WTC11 (cell line): ENCODE measurements at regions not wholly inside any gene's neighbourhood (a gene's known extent, or its start where the extent isn't known, plus 50 kb on each side); places are given as distances from the start of the nearest gene placed in this dataset.
"Not testable (repeated sequence)": the region's sequence is repeated elsewhere in the genome, so short reads cannot be mapped to it uniquely, and the experiment has no call there.

ENCODE experiments used
- ATAC-seq: fragments of 200-7000 bp; cut with Tn5 transposase; 2 replicates; pipeline ENCODE4 v1.10.0; 2021; ENCODE audit warnings: mild to moderate bottlenecking, moderate library complexity
- CTCF ChIA-PET: fragments of 300-600 bp; sonication (Branson Sonifier 250); formaldehyde crosslinking; loops from one replicate; lab custom pipeline; 2021; ENCODE audit warnings: antibody characterized with exemption; lab: Charles Lee
- POLR2A ChIA-PET: fragments of 350-600 bp; sonication (Branson Sonifier 250); formaldehyde crosslinking; loops from one replicate; lab custom pipeline; 2021; ENCODE audit warnings: antibody characterized with exemption; lab: Charles Lee
- DNase-seq: peaks from one replicate; pipeline ENCODE4 v3.0.0; 2021; ENCODE audit warnings: low spot score
- H3K27ac Mint-ChIP-seq: 2 replicates; pipeline ENCODE4 v1.8.0; 2021; ENCODE audit warnings: mixed read lengths
- H3K27me3 Mint-ChIP-seq: 2 replicates; pipeline ENCODE4 v1.8.0; 2021; ENCODE audit warnings: low read depth, mild to moderate bottlenecking, moderate library complexity, mixed read lengths
- H3K36me3 Mint-ChIP-seq: 2 replicates; pipeline ENCODE4 v1.8.0; 2021; ENCODE audit warnings: mixed read lengths
- H3K4me1 Mint-ChIP-seq: 2 replicates; pipeline ENCODE4 v1.8.0; 2022; ENCODE audit warnings: mixed read lengths
- H3K4me3 Mint-ChIP-seq: 2 replicates; pipeline ENCODE4 v1.8.0; 2021; ENCODE audit warnings: mild to moderate bottlenecking, moderate library complexity, mixed read lengths
- H3K9me3 Mint-ChIP-seq: 2 replicates; pipeline ENCODE4 v1.8.0; 2021; ENCODE audit warnings: mixed read lengths
- FOXK1 ChIP-seq: sonication (generic); formaldehyde crosslinking; IDR thresholded peaks from 2 replicates; pipeline ENCODE4 v1.8.0; 2022; ENCODE audit warnings: mild to moderate bottlenecking, moderate library complexity, missing genetic modification reagents
- FOXP4 ChIP-seq: sonication (generic); formaldehyde crosslinking; IDR thresholded peaks from 2 replicates; pipeline ENCODE4 v1.8.0; 2022; ENCODE audit warnings: mild to moderate bottlenecking, missing genetic modification reagents
- IRF1 ChIP-seq: sonication (generic); formaldehyde crosslinking; IDR thresholded peaks from 2 replicates; pipeline ENCODE4 v1.8.0; 2023; ENCODE audit warnings: missing genetic modification reagents
- TP53 ChIP-seq: sonication (generic); formaldehyde crosslinking; IDR thresholded peaks from 2 replicates; pipeline ENCODE4 v1.8.1; 2023; ENCODE audit warnings: mild to moderate bottlenecking, missing genetic modification reagents
- ZNF263 ChIP-seq: sonication (generic); formaldehyde crosslinking; IDR thresholded peaks from 2 replicates; pipeline ENCODE4 v1.8.1; 2022; ENCODE audit warnings: low read depth, mild to moderate bottlenecking, moderate library complexity, missing genetic modification reagents
- ZNF281 ChIP-seq: sonication (generic); formaldehyde crosslinking; IDR thresholded peaks from 2 replicates; pipeline ENCODE4 v1.8.0; 2023; ENCODE audit warnings: mild to moderate bottlenecking, missing genetic modification reagents
- ZNF317 ChIP-seq: sonication (generic); formaldehyde crosslinking; IDR thresholded peaks from 2 replicates; pipeline ENCODE4 v1.8.1; 2023; ENCODE audit warnings: low read depth, mild to moderate bottlenecking, moderate library complexity, missing genetic modification reagents, borderline replicate concordance

- TF ChIP-seq FOXP4, result 0 out of 2 replicates have a peak, but pooled peaks have one; percentile 57
- 0 out of 2 replicates have a peak, but pooled peaks have one; percentile 60 for TF ChIP-seq ZNF281 (CRISPR knock-in tag)
- H3K27me3 Mint-ChIP-seq, H3K36me3 Mint-ChIP-seq, H3K9me3 Mint-ChIP-seq, CTCF ChIA-PET, POLR2A ChIA-PET, ATAC-seq: not testable (repeated sequence)
- Mint-ChIP-seq H3K4me1 (peaks cover 13% of the 10 kb centered on the region), H3K27ac (peak overlapping the region; percentile 89; the same call in 1 of the 2 replicates), H3K4me3 (peak overlapping the region; percentile 82)
- peak; percentile 46 for DNase-seq
Observed at GRCh38 chr7:37617406-37617805, 66.2 kb upstream of the GPR141 start.

GRCh38 chr7:37633048-37633447 is 50.5 kb upstream of the GPR141 start:
- POLR2A ChIA-PET, result no interaction called here
- ATAC-seq (no peak), DNase-seq (no peak)
- no peaks in the 10 kb centered on the region for H3K4me1 Mint-ChIP-seq
- H3K9me3 Mint-ChIP-seq, result peaks cover 25% of the 10 kb centered on the region
- no peak overlapping the region for H3K4me3 Mint-ChIP-seq
- H3K36me3 Mint-ChIP-seq, result peaks cover 16% of the 10 kb centered on the region
- no peaks in the 10 kb centered on the region for H3K27me3 Mint-ChIP-seq
- no peak overlapping the region for H3K27ac Mint-ChIP-seq
- CTCF ChIA-PET, result no interaction called here
- TF ChIP-seq ZNF317 (CRISPR knock-in tag) (no peak), FOXK1 (CRISPR knock-in tag) (no peak), TP53 (CRISPR knock-in tag) (no peak), ZNF263 (CRISPR knock-in tag) (no peak), IRF1 (CRISPR knock-in tag) (no peak)
